CD4-positive, CD25-positive, alpha-beta regulatory T cell (primary cell): ENCODE measurements at regions not wholly inside any gene's neighbourhood (a gene's known extent, or its start where the extent isn't known, plus 50 kb on each side); places are given as distances from the start of the nearest gene placed in this dataset.

Experiments
- ATAC-seq, 2 donors: fragments of 150-1000 bp; cut with Tn5 transposase; one replicate each; pipeline ENCODE4 v1.10.0; 2021; ENCODE audit warnings: low read depth in 2 of 2, moderate number of reproducible peaks in 2 of 2, moderate library complexity in 1 of 2
- DNase-seq, 3 donors: peaks; one replicate each; pipeline versions ENCODE4 v3.0.0 to v3.0.0-alpha.2; 2012 to 2022; ENCODE audit warnings: mixed read lengths in 1 of 3
- H3K27ac ChIP-seq: one replicate; pipeline ENCODE4 v1.7.0; 2013; ENCODE audit warnings: mild to moderate bottlenecking, low read length; ENCODE audit not compliant: insufficient read depth, poor library complexity, severe bottlenecking
- H3K27me3 ChIP-seq: one replicate; pipeline ENCODE4 v1.7.0; 2013; ENCODE audit warnings: low read length; ENCODE audit not compliant: control insufficient read depth, insufficient read depth
- H3K36me3 ChIP-seq: one replicate; pipeline ENCODE4 v1.7.0; 2013; ENCODE audit warnings: mild to moderate bottlenecking, low read length, moderate library complexity; ENCODE audit not compliant: control insufficient read depth, insufficient read depth
- H3K4me1 ChIP-seq: 2 replicates; pipeline ENCODE4 v1.7.0; 2013; ENCODE audit warnings: mild to moderate bottlenecking, low read length; ENCODE audit not compliant: insufficient read depth, control insufficient read depth, poor library complexity, severe bottlenecking
- H3K4me3 ChIP-seq: one replicate; pipeline ENCODE4 v1.7.0; 2013; ENCODE audit warnings: low read depth, mild to moderate bottlenecking, low read length, moderate library complexity
- H3K9me3 ChIP-seq, 2 experiments: 1 replicate in 1 of 2; 2 replicates in 1 of 2; pipeline ENCODE4 v1.7.0; 2013; ENCODE audit warnings: low read length in 2 of 2, mild to moderate bottlenecking in 1 of 2, moderate library complexity in 1 of 2; ENCODE audit not compliant: control insufficient read depth in 2 of 2
- H3K27ac Mint-ChIP-seq, 3 donors: one replicate each; pipeline ENCODE4 v1.8.0; 2020 to 2022; ENCODE audit warnings: mild to moderate bottlenecking in 3 of 3, mixed read lengths in 3 of 3, moderate library complexity in 2 of 3
- H3K27me3 Mint-ChIP-seq: one replicate; pipeline ENCODE4 v1.8.0; 2022; ENCODE audit warnings: mild to moderate bottlenecking, mixed read lengths
- H3K36me3 Mint-ChIP-seq: one replicate; pipeline ENCODE4 v1.8.0; 2020; ENCODE audit warnings: mixed read lengths
- H3K4me1 Mint-ChIP-seq, 4 donors: one replicate each; pipeline ENCODE4 v1.8.0; 2020 to 2022; ENCODE audit warnings: mixed read lengths in 4 of 4, mild to moderate bottlenecking in 1 of 4
- H3K4me3 Mint-ChIP-seq, 4 donors: one replicate each; pipeline ENCODE4 v1.8.0; 2020 to 2022; ENCODE audit warnings: mild to moderate bottlenecking in 4 of 4, mixed read lengths in 4 of 4, moderate library complexity in 3 of 4
- H3K9me3 Mint-ChIP-seq, 7 donors: one replicate each; pipeline ENCODE4 v1.8.0; 2020 to 2022; ENCODE audit warnings: mixed read lengths in 7 of 7, mild to moderate bottlenecking in 3 of 7, moderate library complexity in 2 of 7

DNA sequence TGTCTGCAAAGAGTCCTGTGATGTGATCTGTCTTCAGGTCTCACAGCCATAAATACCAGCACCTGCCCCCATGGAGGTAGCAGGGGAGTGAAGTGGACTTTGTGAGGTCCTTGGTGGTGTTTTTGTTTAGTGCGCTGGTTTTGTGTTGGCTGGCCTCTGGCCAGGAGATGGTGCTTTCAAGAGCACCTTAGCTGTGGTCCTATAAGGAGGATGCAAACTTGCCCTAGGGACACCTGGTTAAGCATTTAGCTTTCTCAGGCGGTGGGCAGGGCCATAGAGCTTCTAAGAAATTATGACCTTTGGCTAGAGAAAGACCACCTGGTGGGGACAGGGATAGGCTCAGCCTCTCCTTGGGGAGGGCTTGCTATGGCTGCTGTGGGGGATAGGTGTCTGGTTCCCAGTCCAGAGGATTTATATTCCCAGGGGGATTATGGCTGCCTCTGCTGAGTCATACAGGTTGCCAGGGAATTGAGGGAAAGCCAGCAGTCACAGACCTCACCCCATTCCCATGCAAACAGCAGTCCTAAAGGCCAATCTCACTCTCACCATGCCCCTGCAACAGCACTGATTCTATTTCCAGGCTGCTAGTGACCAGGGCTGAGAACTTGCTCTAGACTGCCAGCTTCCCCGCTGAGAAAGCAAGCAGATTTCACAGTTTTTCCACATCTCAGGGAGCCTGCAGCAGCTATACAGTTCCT is 259.3 kb downstream of the TFAP2B start:
- Histone ChIP-seq H3K4me3 (no peak overlapping the region), H3K27me3 (no peaks in the 10 kb centered on the region), H3K36me3 (no peaks in the 10 kb centered on the region), H3K27ac (no peak overlapping the region), H3K4me1 (no peaks in the 10 kb centered on the region), H3K9me3 (no peaks in the 10 kb centered on the region)
- Mint-ChIP-seq H3K9me3 (peaks cover 0 to 16% (median 5%) of the 10 kb centered on the region in 7 donors), H3K4me3 (no peak overlapping the region), H3K27me3 (no peaks in the 10 kb centered on the region), H3K36me3 (no peaks in the 10 kb centered on the region), H3K27ac (no peak overlapping the region), H3K4me1 (no peaks in the 10 kb centered on the region)
- DNase-seq (no peak), ATAC-seq (no peak)

DNA sequence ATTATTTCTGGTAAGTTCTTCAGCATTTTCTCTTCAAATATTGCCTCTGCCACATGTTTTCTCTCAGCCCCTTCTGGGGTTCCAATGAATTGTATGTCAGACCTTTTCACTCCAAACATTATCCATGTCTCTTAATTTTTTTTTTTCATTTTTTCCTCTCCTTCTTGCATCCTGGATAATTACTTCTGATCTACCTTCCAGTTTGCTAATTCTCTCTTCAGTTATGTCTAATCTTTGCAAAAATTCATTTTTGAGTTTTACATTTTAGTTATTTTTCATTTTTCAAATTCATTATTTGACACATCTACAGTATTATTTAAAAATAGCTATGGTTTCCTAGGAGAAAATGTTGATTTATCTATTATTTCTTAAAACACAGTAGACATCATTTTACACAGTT is 271.7 kb downstream of the TFAP2B start:
- H3K4me1 Mint-ChIP-seq: no peaks in the 10 kb centered on the region
- H3K9me3 ChIP-seq: peaks cover 0 to 5% of the 10 kb centered on the region in 2 experiments
- H3K4me3 Mint-ChIP-seq: no peak overlapping the region
- H3K27ac Mint-ChIP-seq: no peak overlapping the region
- no peaks in the 10 kb centered on the region for H3K4me1 ChIP-seq
- no peaks in the 10 kb centered on the region for H3K27me3 Mint-ChIP-seq
- no peaks in the 10 kb centered on the region for H3K36me3 Mint-ChIP-seq
- no peak for DNase-seq
- ATAC-seq: no peak
- H3K36me3 ChIP-seq: no peaks in the 10 kb centered on the region
- H3K27me3 ChIP-seq: no peaks in the 10 kb centered on the region
- H3K9me3 Mint-ChIP-seq: peaks cover 0 to 17% (median 7%) of the 10 kb centered on the region in 7 donors
- H3K27ac ChIP-seq: no peak overlapping the region
- no peak overlapping the region for H3K4me3 ChIP-seq

DNA sequence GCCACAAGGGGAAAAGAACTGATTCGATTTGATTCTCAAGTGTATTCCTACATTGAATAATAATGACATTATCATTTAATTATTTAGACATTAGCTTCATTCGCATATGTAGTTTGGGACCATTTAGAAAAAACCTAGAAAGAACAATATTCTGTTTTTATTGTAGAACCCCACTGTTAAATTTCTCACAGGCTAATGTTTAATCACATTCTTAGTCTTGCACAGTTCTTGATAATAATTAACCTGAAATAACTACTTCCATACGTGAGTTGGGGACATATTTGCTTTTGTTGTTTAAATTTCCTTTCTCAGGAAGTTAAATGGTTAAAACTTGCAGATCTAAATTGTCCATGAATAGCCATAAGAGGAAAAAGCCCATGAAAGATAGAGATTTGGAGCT is 275.2 kb downstream of the TFAP2B start:
- Histone ChIP-seq H3K27ac (no peak overlapping the region), H3K4me3 (no peak overlapping the region), H3K27me3 (no peaks in the 10 kb centered on the region), H3K36me3 (no peaks in the 10 kb centered on the region), H3K9me3 (peaks cover 0 to 5% of the 10 kb centered on the region in 2 experiments), H3K4me1 (no peaks in the 10 kb centered on the region)
- Mint-ChIP-seq H3K27me3 (no peaks in the 10 kb centered on the region), H3K27ac (no peak overlapping the region), H3K9me3 (peaks cover 0 to 16% (median 6%) of the 10 kb centered on the region in 7 donors), H3K4me3 (no peak overlapping the region), H3K4me1 (no peaks in the 10 kb centered on the region), H3K36me3 (no peaks in the 10 kb centered on the region)
- ATAC-seq (no peak), DNase-seq (no peak)

DNA sequence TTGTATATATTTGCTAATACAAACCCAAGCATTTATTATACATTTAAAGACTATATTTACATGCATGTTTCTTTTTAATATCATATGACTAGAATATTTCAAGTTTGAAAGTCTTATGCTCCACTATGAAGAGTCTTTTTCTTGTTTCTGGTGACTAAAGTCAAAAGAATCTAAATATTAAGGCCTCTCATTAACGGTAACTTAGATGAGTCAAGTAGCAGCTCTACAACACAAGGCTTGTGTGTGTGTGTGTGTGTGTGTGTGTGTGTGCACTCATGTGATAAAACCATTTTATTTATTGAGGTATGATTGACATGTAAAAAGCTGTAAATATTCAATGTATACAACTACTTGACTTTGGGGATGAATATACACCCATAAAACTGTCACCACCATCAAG is 275.6 kb downstream of the TFAP2B start:
- Mint-ChIP-seq H3K9me3 (peaks cover 0 to 12% (median 6%) of the 10 kb centered on the region in 7 donors), H3K36me3 (no peaks in the 10 kb centered on the region)
- DNase-seq: no peak

DNA sequence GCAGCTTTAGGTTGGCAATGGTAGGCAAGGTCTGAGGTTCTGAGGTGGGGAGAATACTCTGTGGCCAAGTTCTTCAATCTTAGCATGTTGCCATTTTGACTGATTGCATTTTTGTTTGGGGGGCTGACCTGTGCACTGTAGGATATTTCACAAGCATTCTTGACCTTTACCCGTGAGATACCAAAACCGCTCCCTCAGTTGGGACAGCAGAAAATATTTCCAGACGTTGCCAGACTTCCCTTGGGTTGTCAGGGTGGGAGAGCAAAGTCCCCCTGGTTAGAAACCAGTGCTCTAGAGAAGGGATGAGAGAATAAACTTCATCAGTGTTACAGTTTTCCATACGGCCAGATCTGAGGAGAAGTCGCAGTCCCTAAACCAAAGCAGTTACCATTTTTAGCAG is 279.6 kb downstream of the TFAP2B start:
- DNase-seq (no peak), ATAC-seq (no peak)
- H3K27me3 ChIP-seq: no peaks in the 10 kb centered on the region
- Mint-ChIP-seq H3K4me1 (no peaks in the 10 kb centered on the region), H3K27me3 (no peaks in the 10 kb centered on the region), H3K4me3 (no peak overlapping the region), H3K36me3 (no peaks in the 10 kb centered on the region), H3K9me3 (peaks cover 0 to 11% (median 5%) of the 10 kb centered on the region in 7 donors), H3K27ac (no peak overlapping the region)
- no peaks in the 10 kb centered on the region for H3K4me1 ChIP-seq
- H3K27ac ChIP-seq: no peak overlapping the region
- H3K9me3 ChIP-seq: peaks cover 0 to 2% of the 10 kb centered on the region in 2 experiments
- H3K36me3 ChIP-seq: no peaks in the 10 kb centered on the region
- no peak overlapping the region for H3K4me3 ChIP-seq

More for the DNA sequence above, 275.6 kb downstream of the TFAP2B start:
- ATAC-seq: no peak
- H3K4me1 ChIP-seq: no peaks in the 10 kb centered on the region
- no peak overlapping the region for H3K27ac ChIP-seq
- Mint-ChIP-seq H3K4me1 (no peaks in the 10 kb centered on the region), H3K27me3 (no peaks in the 10 kb centered on the region), H3K4me3 (no peak overlapping the region), H3K27ac (no peak overlapping the region)
- H3K4me3 ChIP-seq: no peak overlapping the region
- H3K9me3 ChIP-seq: peaks cover 0 to 5% of the 10 kb centered on the region in 2 experiments
- no peaks in the 10 kb centered on the region for H3K36me3 ChIP-seq
- H3K27me3 ChIP-seq: no peaks in the 10 kb centered on the region

DNA sequence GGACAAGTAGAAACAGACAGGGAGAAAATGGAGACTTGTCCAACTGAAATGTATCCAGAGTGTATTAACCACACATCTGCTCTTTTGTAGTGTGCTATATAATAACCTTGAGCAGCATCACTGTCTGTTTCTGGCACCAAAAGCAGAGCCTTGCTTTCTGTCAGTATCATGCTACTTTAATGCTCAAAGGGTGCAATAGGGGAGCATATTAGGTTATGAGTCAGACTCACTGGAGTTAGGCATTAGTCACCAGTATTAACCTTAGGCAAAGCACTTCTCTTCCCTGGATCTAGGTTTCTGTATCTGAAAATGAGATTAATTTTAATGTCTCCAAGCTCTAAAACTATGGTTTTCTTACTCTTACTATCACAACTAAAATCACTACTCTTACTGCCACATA is 280.1 kb downstream of the TFAP2B start:
- Histone ChIP-seq H3K27ac (no peak overlapping the region), H3K4me1 (no peaks in the 10 kb centered on the region), H3K4me3 (no peak overlapping the region), H3K9me3 (peaks cover 0 to 2% of the 10 kb centered on the region in 2 experiments), H3K36me3 (no peaks in the 10 kb centered on the region), H3K27me3 (no peaks in the 10 kb centered on the region)
- no peaks in the 10 kb centered on the region for H3K4me1 Mint-ChIP-seq
- DNase-seq (no peak), ATAC-seq (no peak)
- no peak overlapping the region for H3K27ac Mint-ChIP-seq
- H3K27me3 Mint-ChIP-seq: no peaks in the 10 kb centered on the region
- peaks cover 0 to 10% (median 5%) of the 10 kb centered on the region in 7 donors for H3K9me3 Mint-ChIP-seq
- H3K4me3 Mint-ChIP-seq: no peak overlapping the region
- H3K36me3 Mint-ChIP-seq: no peaks in the 10 kb centered on the region

DNA sequence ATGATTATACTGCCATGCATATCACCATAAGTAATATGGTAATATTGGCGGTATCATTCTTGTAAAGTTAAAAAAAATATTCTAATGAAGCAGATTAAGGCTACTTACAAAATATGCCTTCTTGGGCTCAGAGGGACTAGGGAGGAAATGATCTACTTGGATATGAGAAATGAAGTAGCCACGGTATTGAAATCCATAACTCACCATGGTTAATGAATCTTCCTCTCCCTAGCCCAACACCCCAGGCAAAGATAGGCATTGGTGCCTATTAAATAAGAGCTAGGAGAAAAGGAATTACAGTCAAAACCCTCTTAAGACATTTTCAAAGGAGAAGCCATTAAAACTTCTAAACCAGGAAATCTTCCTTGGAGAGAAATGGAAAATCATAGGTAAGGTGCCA is 280.5 kb downstream of the TFAP2B start:
- H3K4me3 ChIP-seq: no peak overlapping the region
- no peaks in the 10 kb centered on the region for H3K4me1 Mint-ChIP-seq
- no peaks in the 10 kb centered on the region for H3K27me3 Mint-ChIP-seq
- peaks cover 0 to 2% of the 10 kb centered on the region in 2 experiments for H3K9me3 ChIP-seq
- no peaks in the 10 kb centered on the region for H3K36me3 Mint-ChIP-seq
- H3K4me1 ChIP-seq: no peaks in the 10 kb centered on the region
- no peaks in the 10 kb centered on the region for H3K36me3 ChIP-seq
- no peak for DNase-seq
- peaks cover 0 to 10% (median 5%) of the 10 kb centered on the region in 7 donors for H3K9me3 Mint-ChIP-seq
- H3K4me3 Mint-ChIP-seq: no peak overlapping the region
- H3K27me3 ChIP-seq: no peaks in the 10 kb centered on the region
- no peak for ATAC-seq
- no peak overlapping the region for H3K27ac ChIP-seq
- H3K27ac Mint-ChIP-seq: no peak overlapping the region

DNA sequence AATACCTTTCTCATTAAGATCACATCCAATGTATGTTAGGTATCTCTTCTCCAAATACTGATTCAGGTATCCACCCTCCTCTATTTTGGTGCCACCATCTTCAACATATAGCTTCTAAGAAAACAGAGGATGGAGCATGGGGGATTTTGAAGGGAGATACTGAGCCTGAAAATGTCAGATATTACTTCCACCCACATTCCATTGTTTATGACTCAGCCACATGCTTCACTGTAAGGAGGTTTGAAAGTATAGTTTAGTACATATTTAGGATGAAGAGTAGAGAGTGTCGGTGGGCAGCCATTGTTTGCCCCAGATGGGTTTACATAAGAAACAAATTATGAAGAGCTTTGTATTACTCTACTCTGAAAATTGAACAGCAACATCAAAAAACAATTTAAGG is 286.7 kb downstream of the TFAP2B start:
- H3K4me1 ChIP-seq: no peaks in the 10 kb centered on the region
- Mint-ChIP-seq H3K27ac (no peak overlapping the region), H3K4me3 (no peak overlapping the region), H3K27me3 (no peaks in the 10 kb centered on the region), H3K36me3 (no peaks in the 10 kb centered on the region), H3K9me3 (peaks cover 0 to 8% (median 4%) of the 10 kb centered on the region in 7 donors), H3K4me1 (no peaks in the 10 kb centered on the region)
- ATAC-seq (no peak), DNase-seq (no peak)
- no peaks in the 10 kb centered on the region for H3K27me3 ChIP-seq
- no peak overlapping the region for H3K27ac ChIP-seq
- H3K9me3 ChIP-seq: peaks cover 0 to 1% of the 10 kb centered on the region in 2 experiments
- no peak overlapping the region for H3K4me3 ChIP-seq
- no peaks in the 10 kb centered on the region for H3K36me3 ChIP-seq
